GM19372 (cell line): ENCODE measurements at regions not wholly inside any gene's neighbourhood (a gene's known extent, or its start where the extent isn't known, plus 50 kb on each side); places are given as distances from the start of the nearest gene placed in this dataset.

Experiments
- ATAC-seq: cut with Tn5 transposase; IDR thresholded peaks from one replicate; pipeline ENCODE4 v1.9.1; 2021; ENCODE audit warnings: mild to moderate bottlenecking, low read depth, moderate library complexity; ENCODE audit not compliant: unreplicated experiment

- ATAC-seq = no peak
Observed at GRCh38 chr5:57779383-57780223, 297.0 kb upstream of the ACTBL2 start.

- ATAC-seq = no peak
Observed at GRCh38 chr5:57778501-57779091, 296.0 kb upstream of the ACTBL2 start.

- no peak for ATAC-seq
Observed at GRCh38 chr5:57777174-57777581, 294.6 kb upstream of the ACTBL2 start.

- no peak for ATAC-seq
Observed at GRCh38 chr5:57776035-57776434, 293.4 kb upstream of the ACTBL2 start.

- ATAC-seq = no peak
Observed at GRCh38 chr5:57774439-57774838, 291.8 kb upstream of the ACTBL2 start.

- ATAC-seq = no peak
Observed at GRCh38 chr5:57772512-57772911, 289.9 kb upstream of the ACTBL2 start.

GRCh38 chr5:57770039-57770438 is 287.4 kb upstream of the ACTBL2 start:
- no peak for ATAC-seq

GRCh38 chr5:57768745-57769144 is 286.1 kb upstream of the ACTBL2 start:
- ATAC-seq = no peak

GRCh38 chr5:57764479-57765089 is 282.0 kb upstream of the ACTBL2 start:
- ATAC-seq = no peak

- no peak for ATAC-seq
Observed at GRCh38 chr5:57761513-57761912, 278.9 kb upstream of the ACTBL2 start.

- ATAC-seq = no peak
Observed at GRCh38 chr5:57754616-57755015, 272.0 kb upstream of the ACTBL2 start.

- ATAC-seq = no peak
Observed at GRCh38 chr5:57753446-57753845, 270.8 kb upstream of the ACTBL2 start.

GRCh38 chr5:57751710-57752109 is 269.1 kb upstream of the ACTBL2 start:
- ATAC-seq = no peak

- no peak for ATAC-seq
Observed at GRCh38 chr5:57750891-57751290, 268.3 kb upstream of the ACTBL2 start.

GRCh38 chr5:57750282-57750681 is 267.7 kb upstream of the ACTBL2 start:
- no peak for ATAC-seq

GRCh38 chr5:57749396-57749795 is 266.8 kb upstream of the ACTBL2 start:
- ATAC-seq = no peak

GRCh38 chr5:57745700-57746651 is 263.4 kb upstream of the ACTBL2 start:
- ATAC-seq = no peak

GRCh38 chr5:57745029-57745428 is 262.4 kb upstream of the ACTBL2 start:
- ATAC-seq = no peak

GRCh38 chr5:57741336-57741735 is 258.7 kb upstream of the ACTBL2 start:
- ATAC-seq = no peak

GRCh38 chr5:57738787-57739186 is 256.2 kb upstream of the ACTBL2 start:
- ATAC-seq = no peak

- ATAC-seq = no peak
Observed at GRCh38 chr5:57738301-57738700, 255.7 kb upstream of the ACTBL2 start.
